Left colon (tissue), 2 donors: ENCODE measurements at regions not wholly inside any gene's neighbourhood (a gene's known extent, or its start where the extent isn't known, plus 50 kb on each side); places are given as distances from the start of the nearest gene placed in this dataset.
A peak's percentile ranks its signal among the peaks of the same experiment; 100 is the strongest.

Source experiments
- ATAC-seq: fragments of 200-7000 bp; cut with Tn5 transposase; one replicate; pipeline ENCODE4 v1.9.1; 2020; ENCODE audit warnings: mild to moderate bottlenecking, moderate library complexity
- DNase-seq, 2 donors: peaks; one replicate each; pipeline ENCODE4 v3.0.0-alpha.2; 2020
- intact Hi-C, 2 donors: fragments of 100-400 bp; cut with DNase I in 1 of 2; cut with micrococcal nuclease in 1 of 2; formaldehyde crosslinking; loops; one replicate each; pipeline versions ENCODE4 v1.11.2 to v1.14.0; 2022; cut with DNase I, micrococcal nuclease
- donor health status: DM: no; HTN: no; CAD: no.
- donor health status: DM: yes; HTN: yes; CAD: no.

DNA sequence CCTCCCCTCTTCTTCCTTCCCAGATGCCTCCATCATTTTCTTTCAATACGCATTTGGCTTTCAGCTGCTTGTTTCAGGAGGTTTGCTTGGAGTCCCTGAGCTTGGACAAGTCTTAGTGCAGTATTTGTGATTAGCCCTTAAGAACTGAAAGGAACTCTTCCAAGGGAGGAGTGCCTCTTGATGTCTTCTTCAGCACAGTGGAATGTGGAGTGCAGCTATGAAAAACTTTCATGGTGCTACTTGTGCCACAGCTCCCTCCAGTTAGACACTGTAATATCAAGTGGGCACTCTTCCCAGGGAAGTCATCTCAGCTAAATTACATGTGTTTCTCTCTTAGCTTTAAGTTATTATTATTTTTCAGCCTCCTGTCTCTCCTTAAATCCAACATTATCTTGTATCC lies 173.1 kb downstream of the NECTIN3 start:
- DNase-seq (no peak), ATAC-seq (no peak)
- intact Hi-C loops = no loop called here

DNA sequence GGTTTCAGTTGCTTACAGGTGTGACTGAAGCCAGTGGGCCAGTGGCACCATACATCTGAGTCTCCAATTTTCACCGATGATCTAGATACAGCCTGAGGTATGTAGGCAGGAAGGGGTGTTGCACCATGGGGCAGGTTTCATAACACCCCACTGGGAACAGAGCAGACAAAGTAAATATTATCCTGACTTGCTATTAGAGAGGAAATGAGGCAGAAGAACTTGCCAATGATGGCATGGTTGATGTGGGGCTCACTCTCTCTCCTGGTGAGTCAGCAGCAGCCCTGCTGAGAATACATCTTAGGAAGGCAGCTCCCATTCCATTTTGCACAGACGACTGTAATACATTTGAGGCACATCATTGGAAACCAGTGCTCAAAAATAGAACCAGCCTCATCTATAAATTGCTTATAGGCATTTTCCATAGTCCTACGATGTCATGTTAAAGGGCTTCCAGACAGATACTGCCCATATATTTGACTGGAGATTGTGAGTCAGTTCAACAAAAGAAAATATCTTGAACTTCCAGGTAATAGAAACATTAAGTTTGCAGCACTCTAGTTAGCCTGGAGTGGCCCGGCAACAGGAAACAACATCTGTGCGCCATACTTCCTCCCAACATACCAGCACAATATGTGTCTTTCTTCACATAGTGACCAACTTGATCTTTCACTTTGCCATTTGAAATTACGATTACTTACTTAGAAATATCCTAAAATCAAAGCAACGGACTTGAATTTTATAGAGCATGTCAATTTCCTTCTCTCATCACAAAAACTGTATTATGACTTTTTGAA lies 175.5 kb downstream of the NECTIN3 start:
- no peak for DNase-seq
- intact Hi-C loops = no loop called here
- no peak for ATAC-seq

DNA sequence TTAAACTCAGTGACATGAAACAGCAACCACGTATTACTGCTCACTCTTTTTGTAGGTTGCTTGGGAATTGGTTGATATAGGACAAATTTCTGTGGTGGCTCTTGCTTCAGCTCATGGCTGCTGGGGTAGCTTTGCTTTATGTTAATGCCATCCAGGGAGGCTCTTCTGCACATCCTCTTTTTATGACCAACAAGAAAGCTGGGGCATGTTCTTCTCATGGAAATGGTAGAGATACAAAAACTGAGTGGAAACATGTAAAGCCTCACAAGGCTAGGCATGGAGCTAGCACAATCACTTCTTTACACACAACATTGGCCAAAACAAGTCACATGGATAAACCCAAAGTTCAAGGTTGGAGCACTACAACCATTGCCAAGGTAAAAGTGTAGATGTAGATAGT lies 176.8 kb downstream of the NECTIN3 start:
- DNase-seq = no peak
- intact Hi-C loops = no loop called here
- ATAC-seq = no peak

DNA sequence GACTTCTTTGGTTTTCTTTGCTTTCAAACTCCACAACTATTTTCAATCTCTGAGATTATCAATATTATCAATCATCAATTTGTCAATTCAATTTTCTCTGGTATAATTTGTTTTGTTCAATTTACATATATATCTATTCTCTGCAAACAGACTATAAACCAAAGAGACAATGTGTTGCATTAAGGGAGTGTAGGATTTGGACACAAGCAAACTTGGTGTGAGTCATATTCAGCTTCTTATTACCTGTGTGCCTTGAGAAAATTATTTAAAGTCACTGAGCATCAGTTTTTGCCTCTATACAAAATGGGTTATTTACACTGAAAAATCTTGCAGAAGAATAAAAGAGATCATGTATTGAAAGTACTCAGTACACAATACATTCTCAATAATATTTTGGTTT lies 177.8 kb downstream of the NECTIN3 start:
- intact Hi-C loops = no loop called here
- no peak for ATAC-seq

DNA sequence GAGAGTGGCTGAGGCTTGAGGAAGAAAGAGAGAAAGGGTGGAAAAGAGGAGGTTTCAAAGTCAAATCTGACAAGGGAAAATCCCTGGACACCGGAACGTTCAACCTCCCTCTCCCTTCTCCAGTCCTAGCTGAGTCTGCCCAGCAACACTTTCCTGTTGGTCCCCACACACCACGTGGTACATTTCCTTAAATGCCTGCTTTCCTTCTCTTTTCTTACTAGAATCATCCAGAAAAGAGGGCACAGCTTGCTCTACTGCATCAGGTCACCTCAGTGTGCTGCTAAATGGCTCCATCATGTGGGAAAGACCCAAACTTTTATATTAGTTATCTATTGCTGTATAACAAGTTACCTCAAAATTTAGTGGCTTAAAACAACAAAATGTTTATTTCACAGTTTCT lies 181.2 kb downstream of the NECTIN3 start:
- intact Hi-C loops = no loop called here
- ATAC-seq = peak; percentile 69
- no peak for DNase-seq

More for the DNA sequence above, 177.8 kb downstream of the NECTIN3 start:
- DNase-seq = no peak

DNA sequence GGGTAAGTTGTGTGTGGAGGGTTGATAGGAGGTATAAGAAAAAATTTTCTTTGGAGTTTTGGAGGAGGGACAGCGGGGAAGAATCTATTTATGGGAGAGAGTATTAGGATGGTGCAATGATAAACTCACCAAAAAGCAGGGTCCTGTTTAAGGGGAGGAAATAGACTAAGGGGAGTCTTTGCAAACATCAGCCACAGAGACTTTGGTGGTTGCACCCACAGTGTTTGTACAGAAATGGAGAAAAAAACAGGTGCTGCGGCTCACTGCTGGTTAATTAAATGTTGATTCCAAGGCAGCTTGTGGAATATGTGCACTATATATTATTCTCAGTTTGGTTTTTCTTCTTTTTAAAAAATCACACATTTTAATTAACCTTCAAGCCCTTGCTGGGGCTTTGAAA lies 182.1 kb downstream of the NECTIN3 start:
- ATAC-seq = no peak
- DNase-seq = no peak
- intact Hi-C loops = no loop called here

DNA sequence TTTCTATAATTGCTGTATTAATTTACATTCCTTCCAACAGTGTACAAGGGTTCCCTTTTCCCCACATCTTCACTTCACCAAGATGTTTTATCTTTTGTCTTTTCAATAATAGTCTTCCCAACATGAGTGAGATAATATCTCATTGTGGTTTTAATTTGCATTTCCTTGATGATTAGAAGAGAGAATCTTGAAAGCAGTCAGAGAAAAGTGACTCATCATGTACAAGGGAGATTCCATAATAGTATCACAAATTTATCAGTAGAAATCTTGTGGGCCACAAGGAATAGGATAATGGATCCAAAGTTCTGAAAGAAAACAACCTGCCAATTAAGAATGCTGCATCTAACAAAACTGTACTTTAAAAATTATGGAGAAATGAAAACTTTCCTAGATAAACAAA lies 189.3 kb downstream of the NECTIN3 start:
- ATAC-seq (no peak), DNase-seq (no peak)
- intact Hi-C loops = no loop called here

DNA sequence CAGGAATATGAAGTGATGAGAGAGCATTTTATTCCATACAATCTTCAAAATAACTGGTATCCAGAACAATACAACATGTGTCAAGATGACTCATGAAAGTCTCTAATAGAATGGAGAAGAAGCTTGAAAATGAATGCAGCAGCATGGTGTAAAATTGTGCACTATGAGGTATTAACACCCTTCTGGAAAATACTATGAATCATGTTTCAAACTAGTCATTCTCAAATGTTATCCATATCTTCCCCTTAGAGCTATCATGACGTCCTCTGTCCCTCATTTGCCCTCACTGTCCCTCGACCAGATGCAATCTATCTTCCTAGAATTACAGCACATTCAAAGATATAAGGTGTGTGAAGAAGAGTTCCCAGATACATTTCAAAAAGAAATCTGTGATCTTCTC lies 198.2 kb downstream of the NECTIN3 start:
- DNase-seq (no peak), ATAC-seq (no peak)
- intact Hi-C loops = no loop called here

DNA sequence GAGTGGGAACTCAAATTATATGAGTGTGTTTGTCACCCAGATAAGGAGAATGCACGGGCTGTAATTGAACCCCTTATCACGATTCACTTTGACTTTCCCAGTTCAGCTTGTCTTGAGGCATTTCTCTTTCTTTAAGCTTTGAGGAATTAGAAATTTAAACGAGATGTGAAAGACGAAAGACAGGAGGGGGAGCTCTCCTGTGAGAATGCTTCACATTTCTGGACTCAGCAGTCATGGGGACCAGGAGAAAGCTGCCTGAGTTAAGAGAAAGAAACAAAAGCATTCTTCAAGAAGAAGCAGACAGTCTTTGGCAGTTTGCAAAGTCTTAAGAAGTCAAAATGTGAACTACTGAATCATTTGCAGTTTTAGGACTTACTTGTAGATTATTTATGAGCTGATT lies 205.6 kb downstream of the NECTIN3 start:
- no peak for ATAC-seq
- no peak for DNase-seq
- intact Hi-C loops = no loop called here

DNA sequence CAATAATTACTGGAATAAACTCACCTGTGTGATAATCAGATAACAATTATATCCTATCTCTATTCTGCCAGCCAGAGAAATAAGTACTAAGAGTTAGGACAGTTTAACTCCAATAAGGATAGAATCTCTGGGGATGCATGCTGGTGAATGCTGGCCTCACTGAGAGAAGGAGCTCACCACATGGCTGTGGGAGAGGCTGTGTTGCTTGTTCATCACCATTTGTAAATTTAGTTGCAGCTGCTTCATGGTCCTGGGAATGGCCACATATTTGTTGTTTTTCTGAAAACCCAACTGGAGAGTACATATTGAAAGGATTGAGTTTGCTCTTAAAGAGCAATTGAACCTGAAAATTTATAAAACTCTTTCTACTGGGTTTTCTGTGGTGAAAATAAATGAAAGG lies 207.3 kb downstream of the NECTIN3 start:
- DNase-seq = no peak
- intact Hi-C loops = no loop called here
- no peak for ATAC-seq

DNA sequence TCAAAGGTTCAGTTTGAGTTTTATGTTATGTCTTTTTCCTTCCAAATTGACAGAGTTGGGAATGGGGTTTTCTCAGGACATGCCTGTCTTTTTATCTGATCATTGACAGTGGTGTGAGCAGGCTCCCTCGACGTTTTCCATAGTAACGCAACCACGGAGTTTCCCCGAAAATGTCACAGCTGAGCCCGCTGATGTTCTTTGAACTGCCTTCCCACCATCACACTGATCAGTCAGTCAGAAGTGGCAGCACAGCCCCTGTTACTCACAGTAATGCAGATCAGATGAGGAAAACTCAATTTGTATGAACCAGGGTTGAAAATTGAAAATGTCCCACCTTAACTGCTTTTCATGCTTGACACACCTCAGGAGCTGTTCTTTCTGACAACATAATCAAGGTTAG lies 210.4 kb downstream of the NECTIN3 start:
- no peak for ATAC-seq
- DNase-seq = no peak
- intact Hi-C loops = no loop called here

DNA sequence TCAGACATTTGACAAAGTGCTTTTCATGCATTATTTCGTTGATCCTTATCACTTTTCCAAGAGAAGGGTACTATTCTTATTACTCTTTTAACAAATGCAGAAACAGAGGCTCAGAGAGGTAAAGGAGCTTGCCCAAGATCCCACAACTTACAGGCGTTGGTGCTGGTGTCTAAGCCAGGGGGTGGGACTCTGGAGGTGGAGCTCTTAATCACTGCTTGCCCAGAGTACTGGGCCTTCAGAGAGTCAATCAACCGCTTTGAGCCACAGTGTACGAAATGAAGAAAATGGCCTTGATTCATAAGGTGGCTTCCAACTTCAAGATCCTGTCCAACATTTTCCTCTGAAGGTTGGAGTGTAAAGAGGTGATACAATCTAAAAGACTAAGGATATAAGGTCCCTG lies 211.5 kb downstream of the NECTIN3 start:
- DNase-seq (no peak), ATAC-seq (no peak)
- intact Hi-C loops = no loop called here

DNA sequence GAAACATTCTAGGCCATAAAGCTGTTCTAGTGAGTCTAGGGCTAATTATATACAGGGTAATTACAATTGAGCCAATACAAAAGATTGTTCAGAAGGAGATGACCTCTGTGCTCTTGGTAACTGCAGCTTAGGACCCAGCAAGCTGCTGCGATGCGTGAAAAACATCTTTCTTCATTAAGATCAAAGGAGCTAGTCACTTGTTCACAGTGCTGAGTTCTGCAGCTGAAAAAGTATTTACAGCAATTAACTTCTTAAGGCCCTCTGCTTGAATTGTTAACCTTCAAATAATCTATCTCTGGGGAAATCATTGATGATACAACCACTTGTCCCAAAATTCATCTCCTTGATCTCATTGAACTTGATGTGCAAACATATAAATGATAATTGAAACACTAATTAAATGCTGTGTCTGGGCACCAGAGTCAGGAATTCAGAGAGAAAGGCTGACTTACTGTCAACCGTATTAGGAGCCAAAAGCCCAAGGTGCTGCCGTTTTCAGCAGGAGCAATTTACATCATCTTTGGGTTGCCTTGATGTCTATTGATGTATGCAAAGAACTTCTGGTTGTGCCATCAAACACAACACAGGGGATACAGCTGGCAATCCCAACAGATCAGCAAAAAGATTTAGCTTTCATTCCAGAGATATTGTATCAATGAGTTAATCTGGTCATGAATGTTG lies 213.0 kb downstream of the NECTIN3 start:
- no peak for ATAC-seq
- no peak for DNase-seq
- intact Hi-C loops = no loop called here

DNA sequence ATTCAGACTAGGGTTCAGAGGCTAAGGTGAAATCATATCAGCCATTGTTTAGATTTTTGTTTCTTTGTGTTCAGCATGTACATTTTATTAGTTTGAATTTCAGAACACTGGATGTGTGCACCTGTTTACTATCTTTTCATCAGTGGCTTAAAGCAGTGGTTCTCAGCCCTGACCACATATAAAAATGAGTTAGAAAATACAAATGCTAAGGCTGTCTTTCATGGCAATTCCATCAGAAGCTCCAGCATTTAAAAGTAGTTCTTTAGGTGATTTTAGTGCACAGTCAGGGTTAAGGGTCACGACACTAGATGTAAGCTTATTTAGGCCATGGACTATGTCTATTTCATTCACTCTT lies 213.5 kb downstream of the NECTIN3 start:
- ATAC-seq (no peak), DNase-seq (no peak)
- intact Hi-C loops = no loop called here

DNA sequence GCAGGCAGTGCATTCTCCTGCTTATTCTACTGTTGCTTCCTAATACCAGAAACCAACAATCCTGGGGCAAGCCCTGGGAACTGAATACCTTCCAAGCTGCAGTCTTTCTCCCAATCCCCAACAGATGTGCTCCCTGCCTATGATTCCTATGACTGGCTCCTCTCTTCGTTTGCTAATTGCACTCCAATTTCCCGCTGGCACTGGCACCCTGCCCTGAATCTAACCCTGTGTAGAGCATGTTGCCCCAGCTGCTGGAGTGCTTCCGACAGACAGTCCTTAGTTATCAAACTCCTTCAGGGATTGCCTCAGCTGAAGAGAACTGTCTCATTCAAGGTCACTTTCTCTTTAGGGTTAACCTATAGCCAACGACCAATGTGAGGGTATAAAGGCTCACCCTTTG lies 214.1 kb downstream of the NECTIN3 start:
- DNase-seq (peak in 1 of 2 donors; percentile 8), ATAC-seq (no peak)

DNA sequence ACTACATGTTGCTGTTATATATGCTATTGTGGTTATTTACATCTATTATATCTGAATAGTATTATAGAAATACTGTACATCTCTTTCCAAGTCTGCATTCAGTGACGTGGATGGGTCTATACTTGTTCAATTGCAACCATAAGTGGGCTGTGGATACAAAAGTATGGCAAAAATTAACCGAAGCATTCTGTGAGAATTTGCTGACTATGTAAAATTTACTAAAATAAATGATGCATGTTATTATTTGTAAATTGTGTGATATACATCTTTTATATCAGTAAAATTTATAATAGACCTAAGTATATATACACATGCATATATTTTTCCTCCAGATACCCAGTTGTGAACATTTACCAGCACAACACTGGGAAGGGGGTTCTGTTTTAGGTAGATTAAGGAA lies 215.1 kb downstream of the NECTIN3 start:
- ATAC-seq = no peak
- intact Hi-C loops = no loop called here

More for the DNA sequence above, 214.1 kb downstream of the NECTIN3 start:
- intact Hi-C loops = no loop called here

DNA sequence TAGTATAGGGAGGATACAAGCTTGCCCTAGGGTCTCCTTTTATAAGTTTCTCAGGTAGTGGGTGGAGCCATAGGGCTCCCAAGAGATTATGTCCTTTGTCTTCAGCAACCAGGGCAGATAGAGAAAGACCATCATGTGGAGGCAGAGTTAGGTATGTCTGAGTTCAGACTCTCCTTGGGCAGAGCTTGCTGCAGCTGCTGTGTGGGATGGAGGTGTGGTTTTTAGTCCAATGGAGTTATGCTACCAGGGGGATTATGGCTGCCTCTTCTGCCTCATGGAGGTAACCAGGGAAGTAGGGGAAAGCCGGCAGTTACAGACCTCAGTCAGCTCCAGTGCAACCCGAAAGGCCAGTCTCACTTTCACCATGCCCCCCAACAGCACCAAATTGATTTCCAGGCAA lies 220.5 kb downstream of the NECTIN3 start:
- intact Hi-C loops = no loop called here
- ATAC-seq = no peak
- no peak for DNase-seq

More for the DNA sequence above, 215.1 kb downstream of the NECTIN3 start:
- DNase-seq = no peak

DNA sequence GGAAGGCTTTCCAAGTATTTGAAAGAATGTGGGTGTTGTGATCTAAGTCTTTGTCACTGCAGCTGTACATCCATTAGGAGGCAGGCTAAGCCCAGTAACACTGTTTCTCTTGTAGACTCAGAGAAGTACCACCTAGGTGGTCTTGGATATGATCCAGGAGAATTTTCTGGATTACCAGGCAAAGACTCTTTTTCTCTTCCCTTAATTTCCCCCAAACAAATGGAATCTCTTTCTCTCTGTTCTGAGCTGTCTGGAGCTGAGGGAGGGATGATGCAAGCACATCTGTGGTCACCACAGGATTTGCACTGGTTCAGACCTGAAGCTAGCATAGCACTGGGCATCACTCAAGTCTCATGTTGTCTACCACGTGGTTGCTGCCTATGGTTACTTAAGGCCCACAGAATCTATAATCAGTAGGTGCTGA lies 227.6 kb downstream of the NECTIN3 start:
- DNase-seq (no peak), ATAC-seq (no peak)
- intact Hi-C loops = no loop called here

DNA sequence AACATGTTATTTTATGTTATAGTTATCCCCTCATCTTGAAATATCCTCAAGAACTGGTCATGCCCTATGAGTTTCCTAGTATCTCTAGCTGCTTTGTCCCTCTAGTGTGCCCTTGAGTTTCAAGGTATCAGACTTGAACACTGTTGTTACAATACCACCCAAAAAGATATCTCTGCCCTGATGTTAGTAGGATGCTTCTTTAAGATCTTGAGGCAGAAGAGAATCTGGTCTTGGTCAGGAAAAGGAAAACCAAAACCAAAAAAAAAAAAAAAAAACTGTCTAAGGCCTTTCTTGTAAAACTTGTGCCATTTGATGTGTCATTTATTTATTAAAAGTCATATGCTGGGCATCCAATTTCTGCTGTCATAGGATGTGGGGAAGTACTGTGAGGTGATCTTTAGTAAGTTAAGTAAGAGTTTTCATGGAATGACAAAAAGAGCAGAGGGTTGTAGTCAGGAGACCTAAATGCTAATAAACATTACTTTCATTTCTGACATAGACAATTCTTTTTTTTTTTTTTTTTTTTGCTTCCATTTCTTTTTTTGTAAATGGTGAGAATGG lies 229.7 kb downstream of the NECTIN3 start:
- intact Hi-C loops = no loop called here
- DNase-seq (no peak), ATAC-seq (no peak)

DNA sequence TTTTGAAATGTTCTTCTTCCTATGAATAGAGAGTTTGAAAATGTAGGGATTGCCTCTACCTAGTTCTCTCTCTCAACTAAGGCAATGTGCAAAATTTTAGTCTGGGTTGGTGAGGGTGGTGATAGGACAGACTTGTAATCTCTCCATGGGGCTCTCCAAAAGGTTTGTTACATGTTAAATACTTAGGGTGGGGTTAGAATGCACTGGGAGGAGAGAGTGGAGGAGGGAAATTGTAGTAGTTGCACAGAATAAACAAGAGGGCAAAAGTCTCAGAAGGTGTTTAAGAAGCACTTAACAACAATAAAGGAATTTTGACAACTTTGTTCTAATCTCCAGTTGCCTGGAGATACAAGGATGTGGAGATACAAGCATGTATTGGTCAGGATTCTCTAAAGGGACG lies 230.4 kb downstream of the NECTIN3 start:
- intact Hi-C loops = no loop called here
- ATAC-seq (no peak), DNase-seq (no peak)
